ENCODE measurements at regions not wholly inside any gene's neighbourhood (a gene's known extent, or its start where the extent isn't known, plus 50 kb on each side); places are given as distances from the start of the nearest gene placed in this dataset.

DNA sequence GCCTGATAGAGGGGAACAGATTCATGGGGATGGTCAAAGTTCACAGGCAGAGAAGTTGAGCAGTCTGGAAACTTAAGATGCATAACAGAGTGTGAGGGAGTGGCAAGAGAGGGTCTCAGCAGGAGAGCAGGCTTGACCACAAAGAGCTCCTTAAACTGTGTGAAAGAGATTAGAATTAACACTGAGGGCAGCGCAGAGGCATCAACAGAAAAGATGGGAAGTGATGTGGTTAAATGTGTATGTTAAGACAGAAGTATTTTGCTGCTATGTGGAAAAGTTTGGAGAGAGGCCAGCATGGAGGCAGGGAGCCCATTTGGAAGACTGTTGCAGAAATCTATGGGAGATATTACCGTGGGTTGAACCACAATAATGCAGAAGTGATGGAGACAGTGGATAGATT, 122.7 kb upstream of the LMNTD1 start:
- TF ChIP-seq, protein P1, sequence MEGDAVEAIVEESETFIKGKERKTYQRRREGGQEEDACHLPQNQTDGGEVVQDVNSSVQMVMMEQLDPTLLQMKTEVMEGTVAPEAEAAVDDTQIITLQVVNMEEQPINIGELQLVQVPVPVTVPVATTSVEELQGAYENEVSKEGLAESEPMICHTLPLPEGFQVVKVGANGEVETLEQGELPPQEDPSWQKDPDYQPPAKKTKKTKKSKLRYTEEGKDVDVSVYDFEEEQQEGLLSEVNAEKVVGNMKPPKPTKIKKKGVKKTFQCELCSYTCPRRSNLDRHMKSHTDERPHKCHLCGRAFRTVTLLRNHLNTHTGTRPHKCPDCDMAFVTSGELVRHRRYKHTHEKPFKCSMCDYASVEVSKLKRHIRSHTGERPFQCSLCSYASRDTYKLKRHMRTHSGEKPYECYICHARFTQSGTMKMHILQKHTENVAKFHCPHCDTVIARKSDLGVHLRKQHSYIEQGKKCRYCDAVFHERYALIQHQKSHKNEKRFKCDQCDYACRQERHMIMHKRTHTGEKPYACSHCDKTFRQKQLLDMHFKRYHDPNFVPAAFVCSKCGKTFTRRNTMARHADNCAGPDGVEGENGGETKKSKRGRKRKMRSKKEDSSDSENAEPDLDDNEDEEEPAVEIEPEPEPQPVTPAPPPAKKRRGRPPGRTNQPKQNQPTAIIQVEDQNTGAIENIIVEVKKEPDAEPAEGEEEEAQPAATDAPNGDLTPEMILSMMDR (IDR thresholded peaks at IDR 0.05): no peak
- TF ChIP-seq POLR2A (IDR thresholded peaks at IDR 0.05): no peak

Measured in esophagus squamous epithelium (tissue), 4 donors.